ENCODE measurements at regions not wholly inside any gene's neighbourhood (a gene's known extent, or its start where the extent isn't known, plus 50 kb on each side); places are given as distances from the start of the nearest gene placed in this dataset.

DNA sequence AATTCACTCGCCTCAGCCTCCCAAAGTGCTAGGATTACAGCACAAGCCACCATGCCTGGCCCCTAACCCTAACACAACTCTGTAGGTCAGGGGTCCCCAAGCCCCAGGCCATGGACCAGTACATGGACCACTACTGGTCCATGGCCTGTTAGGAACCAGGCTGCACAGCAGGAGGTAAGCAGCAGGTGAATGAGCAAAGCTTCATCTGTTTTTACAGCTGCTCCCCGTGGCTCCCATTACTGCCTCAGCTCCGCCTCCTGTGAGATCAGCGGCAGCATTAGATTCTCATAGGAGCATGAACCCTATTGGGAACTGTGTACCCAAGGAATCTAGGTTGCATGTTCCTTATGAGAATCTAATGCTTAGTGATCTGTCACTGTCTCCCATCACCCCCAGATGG lies 201.7 kb downstream of the NRP2 start:
- ATAC-seq = no peak
- no peaks in the 10 kb centered on the region for H3K9me3 ChIP-seq (ENCODE audit: control insufficient read depth, insufficient read depth, low read length)
- H3K27me3 ChIP-seq (ENCODE audit: control insufficient read depth, insufficient read depth, low read length) = peaks cover 10% of the 10 kb centered on the region
- Mint-ChIP-seq H3K27ac (no peak overlapping the region), H3K36me3 (no peaks in the 10 kb centered on the region), H3K4me3 (no peak overlapping the region), H3K27me3 (ENCODE audit: low read depth in 2 of 2) (peaks cover 27 to 49% of the 10 kb centered on the region in 2 donors), H3K4me1 (peaks cover 6 to 16% of the 10 kb centered on the region in 2 donors), H3K9me3 (no peaks in the 10 kb centered on the region)
- no peak overlapping the region for H3K27ac ChIP-seq (ENCODE audit: low read length)
- no peak for DNase-seq
- TF ChIP-seq, protein P1, sequence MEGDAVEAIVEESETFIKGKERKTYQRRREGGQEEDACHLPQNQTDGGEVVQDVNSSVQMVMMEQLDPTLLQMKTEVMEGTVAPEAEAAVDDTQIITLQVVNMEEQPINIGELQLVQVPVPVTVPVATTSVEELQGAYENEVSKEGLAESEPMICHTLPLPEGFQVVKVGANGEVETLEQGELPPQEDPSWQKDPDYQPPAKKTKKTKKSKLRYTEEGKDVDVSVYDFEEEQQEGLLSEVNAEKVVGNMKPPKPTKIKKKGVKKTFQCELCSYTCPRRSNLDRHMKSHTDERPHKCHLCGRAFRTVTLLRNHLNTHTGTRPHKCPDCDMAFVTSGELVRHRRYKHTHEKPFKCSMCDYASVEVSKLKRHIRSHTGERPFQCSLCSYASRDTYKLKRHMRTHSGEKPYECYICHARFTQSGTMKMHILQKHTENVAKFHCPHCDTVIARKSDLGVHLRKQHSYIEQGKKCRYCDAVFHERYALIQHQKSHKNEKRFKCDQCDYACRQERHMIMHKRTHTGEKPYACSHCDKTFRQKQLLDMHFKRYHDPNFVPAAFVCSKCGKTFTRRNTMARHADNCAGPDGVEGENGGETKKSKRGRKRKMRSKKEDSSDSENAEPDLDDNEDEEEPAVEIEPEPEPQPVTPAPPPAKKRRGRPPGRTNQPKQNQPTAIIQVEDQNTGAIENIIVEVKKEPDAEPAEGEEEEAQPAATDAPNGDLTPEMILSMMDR (IDR thresholded peaks at IDR 0.05) = no peak
- peaks cover 6% of the 10 kb centered on the region for H3K4me1 ChIP-seq (ENCODE audit: control insufficient read depth, insufficient read depth, low read length)
- intact Hi-C loops (cut with micrococcal nuclease) = no loop called here
- H3K36me3 ChIP-seq (ENCODE audit: control insufficient read depth, insufficient read depth, low read length) = no peaks in the 10 kb centered on the region
- no peak overlapping the region for H3K4me3 ChIP-seq (ENCODE audit: low read length)
- 92% methylated on average over 4 of the region's 4 CpGs for WGBS (ENCODE audit: insufficient coverage)

DNA sequence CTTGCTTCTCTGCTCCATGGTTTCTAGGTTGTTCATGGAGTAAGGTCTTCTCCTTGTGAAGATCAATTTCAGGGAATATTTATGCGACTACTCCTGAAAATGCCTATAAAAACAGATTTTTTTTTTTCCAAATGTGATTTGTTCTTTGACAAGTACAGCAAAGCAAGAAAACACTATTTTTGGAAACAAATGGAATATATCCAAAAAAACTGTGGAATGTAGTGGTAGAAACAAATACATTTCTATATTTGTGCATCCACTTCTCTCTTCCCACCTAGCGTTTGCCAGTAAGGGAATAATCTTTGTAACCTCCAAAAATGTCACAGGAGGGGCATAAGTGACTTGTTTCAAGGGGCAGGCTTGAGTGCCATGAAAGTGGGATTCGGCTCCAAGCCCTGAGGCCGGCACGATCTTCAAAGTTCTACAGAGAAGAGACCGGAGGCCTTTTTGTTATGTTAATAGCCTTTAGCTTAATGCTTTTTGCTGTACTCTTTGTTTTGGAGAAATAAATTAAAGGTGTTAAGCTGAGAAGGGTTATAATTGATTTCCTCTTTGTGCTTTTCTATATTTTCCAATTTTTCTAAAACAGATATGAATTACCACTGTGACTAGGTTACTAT lies 200.6 kb downstream of the NRP2 start:
- 93% methylated on average over 5 of the region's 6 CpGs for WGBS (ENCODE audit: insufficient coverage)
- Histone ChIP-seq H3K27ac (ENCODE audit: low read length) (no peak overlapping the region), H3K4me1 (ENCODE audit: control insufficient read depth, insufficient read depth, low read length) (peaks cover 4% of the 10 kb centered on the region), H3K9me3 (ENCODE audit: control insufficient read depth, insufficient read depth, low read length) (no peaks in the 10 kb centered on the region), H3K27me3 (ENCODE audit: control insufficient read depth, insufficient read depth, low read length) (peaks cover 2% of the 10 kb centered on the region), H3K36me3 (ENCODE audit: control insufficient read depth, insufficient read depth, low read length) (no peaks in the 10 kb centered on the region), H3K4me3 (ENCODE audit: low read length) (no peak overlapping the region)
- H3K9me3 Mint-ChIP-seq = no peaks in the 10 kb centered on the region
- peaks cover 6 to 13% of the 10 kb centered on the region in 2 donors for H3K4me1 Mint-ChIP-seq
- TF ChIP-seq, protein P1 (IDR thresholded peaks at IDR 0.05) = no peak
- DNase-seq (no peak), ATAC-seq (no peak)
- peaks cover 24 to 50% of the 10 kb centered on the region in 2 donors for H3K27me3 Mint-ChIP-seq (ENCODE audit: low read depth in 2 of 2)
- intact Hi-C loops (cut with micrococcal nuclease) = no loop called here
- H3K27ac Mint-ChIP-seq = no peak overlapping the region
- no peaks in the 10 kb centered on the region for H3K36me3 Mint-ChIP-seq
- H3K4me3 Mint-ChIP-seq = no peak overlapping the region

DNA sequence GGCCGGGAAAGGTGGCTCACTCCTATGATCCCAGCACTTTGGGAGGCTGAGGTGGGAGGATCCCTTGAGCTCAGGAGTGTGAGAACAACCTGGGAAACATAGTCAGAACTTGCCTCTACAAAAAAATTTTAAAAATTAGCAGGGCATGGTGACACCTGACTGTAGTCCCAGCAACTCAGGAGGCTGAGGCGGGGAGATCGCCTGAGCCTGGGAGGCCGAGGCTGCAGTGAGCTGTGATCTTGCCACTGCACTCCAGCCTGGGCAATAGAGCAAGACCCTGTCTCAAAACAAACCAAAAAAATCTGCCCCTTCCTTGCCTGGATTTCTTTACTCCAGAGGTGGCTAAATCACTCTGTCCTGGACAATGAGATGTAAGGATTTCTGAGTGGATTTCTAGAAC lies 197.7 kb downstream of the NRP2 start:
- no peaks in the 10 kb centered on the region for H3K4me1 ChIP-seq (ENCODE audit: control insufficient read depth, insufficient read depth, low read length)
- no peak overlapping the region for H3K4me3 Mint-ChIP-seq
- no peaks in the 10 kb centered on the region for H3K9me3 ChIP-seq (ENCODE audit: control insufficient read depth, insufficient read depth, low read length)
- H3K4me1 Mint-ChIP-seq = peaks cover under 1% of the 10 kb centered on the region in 2 donors
- no peaks in the 10 kb centered on the region for H3K36me3 ChIP-seq (ENCODE audit: control insufficient read depth, insufficient read depth, low read length)
- intact Hi-C loops (cut with micrococcal nuclease) = no loop called here
- no peaks in the 10 kb centered on the region for H3K27me3 ChIP-seq (ENCODE audit: control insufficient read depth, insufficient read depth, low read length)
- ATAC-seq = no peak
- 94% methylated on average over 4 of the region's 4 CpGs for WGBS (ENCODE audit: insufficient coverage)
- DNase-seq = no peak
- H3K27ac ChIP-seq (ENCODE audit: low read length) = no peak overlapping the region
- no peak overlapping the region for H3K27ac Mint-ChIP-seq
- peaks cover 13 to 28% of the 10 kb centered on the region in 2 donors for H3K27me3 Mint-ChIP-seq (ENCODE audit: low read depth in 2 of 2)
- TF ChIP-seq, protein P1 (IDR thresholded peaks at IDR 0.05) = no peak
- H3K4me3 ChIP-seq (ENCODE audit: low read length) = no peak overlapping the region
- H3K9me3 Mint-ChIP-seq = no peaks in the 10 kb centered on the region
- H3K36me3 Mint-ChIP-seq = no peaks in the 10 kb centered on the region
